Astrocyte (in vitro differentiated cells and primary cell): ENCODE measurements at regions not wholly inside any gene's neighbourhood (a gene's known extent, or its start where the extent isn't known, plus 50 kb on each side); places are given as distances from the start of the nearest gene placed in this dataset.

Experiments used
- CTCF ChIP-seq: IDR thresholded peaks from 2 replicates; pipeline ENCODE4 v1.5.1; 2011; ENCODE audit warnings: low read depth, mild to moderate bottlenecking, inconsistent platforms, low read length, moderate library complexity; ENCODE audit not compliant: insufficient read depth
- EZH2 ChIP-seq: IDR thresholded peaks from 2 replicates; pipeline ENCODE4 v1.6.1; 2012; ENCODE audit warnings: mild to moderate bottlenecking, low read length, inconsistent platforms; ENCODE audit not compliant: insufficient read depth

GRCh38 chr5:99061299-99061698, 132.5 kb upstream of the CHD1 start:
- TF ChIP-seq EZH2 (no peak), CTCF (no peak)
